NB4 (cell line): ENCODE measurements at regions not wholly inside any gene's neighbourhood (a gene's known extent, or its start where the extent isn't known, plus 50 kb on each side); places are given as distances from the start of the nearest gene placed in this dataset.

Experiments used
- DNase-seq: peaks from one replicate; pipeline ENCODE4 v3.0.0; 2010; ENCODE audit warnings: low read depth
- H3K4me3 ChIP-seq: one replicate; pipeline ENCODE4 v1.5.1; 2011; ENCODE audit warnings: mild to moderate bottlenecking, low read depth, low read length, moderate library complexity
- CTCF ChIP-seq: IDR thresholded peaks from one replicate; pipeline ENCODE4 v1.5.1; 2012; ENCODE audit warnings: low read depth, low read length
- MAX ChIP-seq: IDR thresholded peaks from 2 replicates; pipeline ENCODE4 v1.6.1; 2011; ENCODE audit warnings: low read depth, low read length
- MYC ChIP-seq: IDR thresholded peaks from 2 replicates; pipeline ENCODE4 v1.6.1; 2011; ENCODE audit warnings: low read depth, low read length
- POLR2A ChIP-seq: IDR thresholded peaks from 2 replicates; pipeline ENCODE4 v1.6.1; 2011; ENCODE audit warnings: mild to moderate bottlenecking; ENCODE audit not compliant: insufficient read length; ENCODE audit errors: extremely low read depth

GRCh38 chr17:72565006-72565405 lies 444.2 kb downstream of the SOX9 start:
- no peak overlapping the region for H3K4me3 ChIP-seq
- DNase-seq = no peak
- no peak for TF ChIP-seq MAX
- TF ChIP-seq MYC = no peak
- TF ChIP-seq POLR2A = no peak
- no peak for TF ChIP-seq CTCF

- TF ChIP-seq MAX (no peak), CTCF (no peak), POLR2A (no peak), MYC (no peak)
- DNase-seq = no peak
- no peak overlapping the region for H3K4me3 ChIP-seq
Observed at GRCh38 chr17:72565758-72566157, 444.9 kb downstream of the SOX9 start.

GRCh38 chr17:72566671-72567484 lies 446.1 kb downstream of the SOX9 start:
- TF ChIP-seq CTCF = no peak
- no peak for TF ChIP-seq MYC
- no peak for TF ChIP-seq MAX
- TF ChIP-seq POLR2A = no peak
- no peak overlapping the region for H3K4me3 ChIP-seq
- no peak for DNase-seq

GRCh38 chr17:72567774-72568173 lies 447.0 kb downstream of the SOX9 start:
- DNase-seq = no peak
- no peak overlapping the region for H3K4me3 ChIP-seq
- no peak for TF ChIP-seq MYC
- no peak for TF ChIP-seq CTCF
- TF ChIP-seq POLR2A = no peak
- no peak for TF ChIP-seq MAX

- no peak for DNase-seq
- TF ChIP-seq MAX (no peak), POLR2A (no peak), CTCF (no peak), MYC (no peak)
- no peak overlapping the region for H3K4me3 ChIP-seq
Observed at GRCh38 chr17:72569148-72569946, 448.5 kb downstream of the SOX9 start.
